NCI-H2081 treated with DMSO at 0.1 percent for 48 hours (cell line): ENCODE measurements at regions not wholly inside any gene's neighbourhood (a gene's known extent, or its start where the extent isn't known, plus 50 kb on each side); places are given as distances from the start of the nearest gene placed in this dataset.
A peak's percentile ranks its signal among the peaks of the same experiment; 100 is the strongest.

Experiments used
- DNase-seq: peaks from one replicate; lab custom pipeline; 2025; lab: John Stamatoyannopoulos, UW

DNA sequence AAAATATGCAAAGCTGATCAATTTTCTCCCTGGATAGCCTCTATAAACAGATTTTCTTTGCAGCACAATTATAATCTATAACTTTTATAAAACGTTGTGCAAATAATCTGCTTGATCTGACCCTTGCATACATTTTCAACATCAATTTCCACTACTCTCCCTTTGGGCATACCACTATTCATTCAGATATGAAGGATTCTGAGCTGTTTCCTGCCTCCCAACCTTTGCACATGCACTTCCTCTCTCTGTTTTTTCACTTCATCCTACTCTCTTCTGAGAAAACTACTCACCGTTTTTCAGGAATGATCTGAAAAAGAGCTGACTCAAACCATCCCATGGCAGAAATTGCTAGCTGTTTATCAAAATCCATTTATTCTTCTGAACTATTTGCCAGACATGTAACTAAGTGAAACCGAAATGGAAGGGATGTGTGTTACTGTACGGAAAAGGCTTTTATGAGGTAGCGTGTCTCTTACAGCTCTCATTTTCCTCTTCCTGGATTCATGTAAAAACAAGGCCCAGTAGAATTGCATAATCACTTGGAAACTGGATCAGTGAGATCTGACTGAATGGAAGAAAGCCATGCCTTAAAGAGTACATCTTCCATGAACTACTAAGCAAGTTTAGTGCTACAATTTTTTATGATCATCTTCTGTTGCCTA, 1447.3 kb upstream of the MIR17HG start:
- no peak for DNase-seq

DNA sequence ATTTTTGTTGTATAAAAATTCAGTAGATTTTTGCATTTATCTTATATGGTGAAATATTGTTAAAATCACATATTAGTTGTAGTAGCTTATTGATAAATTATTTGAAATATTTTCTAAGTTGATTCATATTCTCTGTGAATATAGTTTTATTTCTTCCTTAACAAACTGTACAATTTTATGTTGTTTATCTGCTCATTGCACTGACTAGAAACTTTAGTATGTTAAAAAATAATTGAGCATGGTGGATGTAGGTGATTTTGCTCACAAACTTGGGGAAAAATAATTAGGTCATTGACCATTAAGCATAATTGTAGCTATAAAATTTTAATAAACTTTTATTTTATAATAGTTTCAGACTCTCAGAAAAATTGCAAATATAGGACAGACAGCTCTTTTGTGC, 1445.3 kb upstream of the MIR17HG start:
- no peak for DNase-seq

DNA sequence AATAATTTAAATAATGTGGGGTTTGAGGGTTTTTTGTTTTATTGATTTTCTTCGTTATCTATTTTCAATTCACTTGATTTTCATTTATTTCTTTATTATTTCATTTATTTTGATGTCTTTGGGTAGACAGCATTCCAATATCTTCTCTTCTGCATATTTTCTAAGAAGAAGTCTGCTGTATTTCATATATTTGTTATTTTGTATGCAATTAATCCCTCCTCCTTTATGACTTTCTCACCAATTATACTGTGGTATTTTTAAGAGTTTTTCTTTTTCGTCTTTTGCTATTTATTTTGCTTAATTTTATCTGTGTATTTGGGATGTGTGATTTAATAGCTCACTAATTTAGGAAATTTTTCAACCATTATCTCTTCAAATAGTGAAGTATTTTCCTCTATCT, 1444.4 kb upstream of the MIR17HG start:
- no peak for DNase-seq

DNA sequence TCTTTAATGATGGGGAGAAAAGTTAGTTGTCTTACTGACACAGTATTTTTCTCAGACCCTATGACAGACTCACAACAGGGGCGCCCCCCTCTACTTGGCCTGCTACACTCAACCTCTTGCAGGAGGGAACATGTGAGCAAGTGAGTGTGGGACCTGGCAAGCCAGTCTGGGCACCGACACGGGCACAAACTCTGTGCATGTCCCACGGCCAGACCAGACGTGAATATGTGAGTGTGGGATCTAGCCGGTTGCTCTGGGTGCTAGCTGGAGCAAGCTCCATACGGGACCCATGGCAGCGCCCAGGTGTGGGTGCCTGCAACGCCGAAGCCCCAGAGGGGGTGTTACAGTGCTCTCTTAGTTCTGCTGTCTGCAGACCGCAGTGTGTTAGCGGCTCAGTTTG, 1437.3 kb upstream of the MIR17HG start:
- no peak for DNase-seq

DNA sequence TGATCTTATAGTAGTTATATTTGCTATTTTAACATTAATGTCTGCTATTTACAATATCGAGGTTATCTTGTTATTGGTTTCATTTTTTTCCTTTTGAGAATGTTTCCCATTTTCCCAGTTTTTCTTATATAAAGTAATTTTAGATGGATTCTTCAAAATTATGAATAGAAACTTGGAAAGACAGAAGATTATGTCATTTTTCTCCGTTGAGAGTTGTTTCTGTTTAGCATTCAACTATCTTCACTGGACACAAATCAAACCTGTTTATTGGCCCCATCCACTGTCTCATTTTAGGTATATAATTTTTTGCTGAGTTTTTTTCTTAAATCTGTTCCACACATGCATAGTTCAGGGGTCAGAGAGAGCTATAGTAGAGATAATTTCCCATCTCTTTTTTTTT, 1430.9 kb upstream of the MIR17HG start:
- DNase-seq: no peak

DNA sequence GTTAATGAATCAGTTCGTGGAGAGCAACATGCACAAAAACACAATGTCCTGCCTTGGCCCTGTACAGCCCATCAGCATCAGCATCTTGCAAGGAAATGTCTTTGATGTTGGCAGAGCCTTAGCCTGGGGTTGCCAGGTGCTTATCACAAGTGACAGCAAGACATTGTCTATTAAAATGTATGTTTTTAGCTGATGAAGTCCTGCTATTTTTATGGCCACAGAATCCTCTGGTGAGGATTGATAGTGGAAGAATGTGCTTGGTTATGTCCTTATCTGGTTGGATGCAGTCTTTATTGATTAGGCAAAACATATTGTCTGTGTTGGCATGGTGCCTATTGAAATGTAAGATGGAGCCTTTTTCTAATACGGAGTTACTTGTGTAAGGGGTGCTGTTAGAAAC, 1427.0 kb upstream of the MIR17HG start:
- no peak for DNase-seq

DNA sequence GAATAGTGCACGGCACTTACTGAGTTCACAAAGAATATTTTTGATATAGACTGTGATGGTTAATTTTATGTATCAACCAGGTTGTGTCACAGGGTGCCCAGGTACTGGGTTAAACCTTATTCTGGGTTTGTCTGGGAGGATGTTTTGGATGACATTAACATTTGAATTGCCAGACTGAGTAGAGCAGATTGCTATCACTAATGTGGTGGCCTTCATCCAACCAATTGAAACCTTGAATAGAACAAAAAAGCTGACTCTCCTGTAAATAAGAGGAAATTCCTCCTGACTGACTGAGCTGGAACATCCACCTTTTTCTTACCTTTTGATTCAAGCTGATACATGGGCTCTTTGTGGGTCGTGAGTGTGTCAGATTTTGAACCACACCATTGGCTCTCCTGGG, 1424.4 kb upstream of the MIR17HG start:
- no peak for DNase-seq

DNA sequence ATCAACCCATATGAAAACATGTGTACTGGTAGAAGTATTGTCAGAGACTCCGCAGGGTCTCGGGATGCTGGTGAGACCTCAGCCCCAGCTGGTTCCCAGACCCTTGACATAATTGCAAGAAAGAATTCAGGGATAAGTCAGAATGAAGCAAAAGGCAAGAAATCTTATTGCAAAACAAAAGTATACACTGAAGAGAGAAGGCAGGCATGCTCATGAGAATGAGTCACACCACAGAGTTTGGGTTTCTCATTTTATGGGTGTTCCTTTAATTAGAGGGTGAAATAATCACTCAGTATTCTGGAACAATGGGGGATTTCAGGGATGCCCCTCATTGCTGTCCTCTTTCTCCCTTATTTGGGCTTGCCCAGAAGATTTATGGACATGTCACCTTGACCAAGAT, 1423.8 kb upstream of the MIR17HG start:
- no peak for DNase-seq

DNA sequence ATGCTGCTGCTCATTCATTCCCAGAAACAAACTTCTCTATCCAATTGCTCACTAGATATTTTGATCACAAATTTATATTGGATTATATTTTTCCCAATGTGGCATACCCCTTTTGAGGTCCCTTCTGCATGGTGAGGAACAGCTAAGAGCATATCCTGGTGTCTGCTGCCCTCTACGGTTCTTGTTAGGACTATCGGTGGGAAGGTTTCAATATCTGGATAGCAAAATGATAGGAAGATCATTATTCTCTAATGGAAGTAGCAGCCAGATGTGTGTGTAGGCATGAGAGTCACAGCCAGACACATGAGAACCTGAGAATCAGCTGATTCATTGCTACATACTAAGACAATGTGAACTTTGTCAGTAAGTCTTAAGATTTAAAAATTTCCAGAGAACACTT, 1422.4 kb upstream of the MIR17HG start:
- peak; percentile 1 for DNase-seq

DNA sequence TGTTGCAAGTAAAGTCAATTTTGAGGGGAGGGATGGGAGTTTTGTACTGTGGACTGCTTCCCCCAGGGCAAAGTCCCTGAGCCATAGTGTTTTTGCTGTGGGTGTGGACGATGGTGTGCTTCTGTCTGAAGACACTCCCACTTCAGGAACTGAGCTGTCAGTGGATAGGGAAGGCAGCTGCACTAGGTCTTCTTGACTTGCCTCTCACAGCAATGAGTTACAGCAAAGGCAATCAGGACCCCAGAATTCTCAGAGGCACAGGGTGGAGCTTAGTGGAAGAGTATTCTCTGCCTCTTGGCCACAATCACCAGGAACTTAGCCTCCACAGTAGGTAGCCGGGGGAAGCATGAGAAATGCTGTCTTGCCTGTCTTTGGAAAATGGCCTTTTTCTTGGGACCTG, 1416.6 kb upstream of the MIR17HG start:
- no peak for DNase-seq

DNA sequence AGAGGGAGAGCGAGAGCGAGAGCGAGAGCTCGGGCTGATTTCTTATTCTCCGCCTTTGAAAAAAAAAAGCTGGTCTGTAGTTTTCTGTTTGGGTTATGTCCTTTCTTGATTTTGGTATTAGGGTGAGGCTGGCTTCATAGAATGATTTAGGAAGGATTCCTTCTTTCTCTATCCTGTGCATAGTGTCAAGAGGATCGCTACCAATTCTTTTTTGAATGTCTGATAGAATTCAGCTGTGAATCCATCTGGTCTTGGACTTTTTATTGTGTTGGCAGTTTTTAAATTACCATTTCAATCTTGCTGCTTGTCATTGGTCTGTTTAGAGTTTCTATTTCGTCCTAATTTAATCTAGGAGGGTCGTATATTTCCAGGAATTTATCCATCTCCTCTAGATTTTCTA, 1414.6 kb upstream of the MIR17HG start:
- no peak for DNase-seq

DNA sequence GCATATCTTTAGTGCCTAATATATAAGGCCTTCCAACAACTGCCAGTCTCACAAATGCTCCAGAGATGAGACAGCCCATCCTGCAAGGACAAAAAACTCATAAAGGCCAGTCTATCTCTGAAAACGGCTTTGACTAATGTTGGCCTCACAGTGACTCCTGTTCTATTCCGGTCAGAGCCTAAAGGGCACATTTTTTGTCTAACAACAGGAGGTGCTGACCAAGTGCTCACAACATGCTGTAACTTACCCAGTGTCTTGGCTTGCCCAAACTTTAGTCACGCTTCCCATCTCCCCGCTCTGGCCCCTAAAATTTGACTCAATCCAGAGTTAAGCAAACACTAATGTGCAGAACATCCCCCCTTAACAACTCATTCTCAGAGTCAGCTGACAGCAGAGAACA, 1411.2 kb upstream of the MIR17HG start:
- DNase-seq: no peak

DNA sequence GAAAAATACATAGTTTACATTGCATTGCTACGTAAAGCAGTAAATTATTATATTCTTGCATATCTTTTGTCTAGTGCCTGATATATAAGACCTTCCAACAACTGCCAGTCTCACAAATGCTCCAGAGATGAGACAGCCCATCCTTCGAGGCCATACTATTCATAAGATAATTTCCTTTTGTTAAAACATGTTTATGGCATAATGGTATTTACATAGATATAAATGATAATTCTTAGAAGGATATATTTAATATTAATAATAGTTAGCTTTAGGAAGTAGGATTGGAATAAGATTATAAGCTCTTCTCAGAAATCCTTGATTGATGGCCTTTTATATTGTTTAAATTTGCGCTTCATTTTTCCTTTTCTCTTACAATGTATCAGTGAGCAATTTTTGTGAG, 1410.1 kb upstream of the MIR17HG start:
- no peak for DNase-seq

DNA sequence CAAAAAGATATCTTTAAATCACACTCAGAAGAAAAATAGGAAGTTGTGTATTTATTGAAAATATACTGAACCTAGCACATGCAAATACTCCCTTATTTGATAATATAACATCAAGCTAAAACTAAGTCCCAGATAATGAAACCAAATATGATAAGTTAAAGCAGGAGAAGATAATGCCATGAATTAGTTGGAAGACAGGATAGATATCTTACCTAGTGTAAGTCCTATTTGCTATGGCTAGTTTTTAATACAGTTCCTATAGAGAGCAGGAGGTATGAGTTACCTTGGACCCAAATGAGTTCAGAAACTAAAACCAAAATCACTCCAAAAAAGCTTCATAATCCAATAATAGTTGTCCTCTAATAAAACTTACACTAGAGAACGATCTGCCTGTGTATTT, 1407.1 kb upstream of the MIR17HG start:
- no peak for DNase-seq

DNA sequence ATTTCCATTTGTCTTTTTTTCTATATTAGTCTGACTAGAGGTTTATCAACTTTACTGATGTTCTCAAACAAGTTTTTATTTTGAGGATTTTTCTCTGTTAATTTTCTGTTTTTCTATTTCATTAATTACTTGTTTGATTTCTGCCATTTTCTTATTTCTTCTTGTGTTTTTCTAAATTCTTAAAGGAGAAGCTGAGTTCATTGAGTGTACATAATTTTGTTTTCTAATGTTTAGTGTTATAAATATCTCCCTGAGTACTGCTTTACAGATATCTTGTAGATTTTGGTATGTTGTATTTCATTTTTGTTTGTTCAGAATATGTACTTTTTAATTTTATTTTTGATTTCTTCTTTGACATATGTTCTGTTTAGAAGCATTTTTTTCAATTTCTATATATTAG, 1404.3 kb upstream of the MIR17HG start:
- DNase-seq: no peak

DNA sequence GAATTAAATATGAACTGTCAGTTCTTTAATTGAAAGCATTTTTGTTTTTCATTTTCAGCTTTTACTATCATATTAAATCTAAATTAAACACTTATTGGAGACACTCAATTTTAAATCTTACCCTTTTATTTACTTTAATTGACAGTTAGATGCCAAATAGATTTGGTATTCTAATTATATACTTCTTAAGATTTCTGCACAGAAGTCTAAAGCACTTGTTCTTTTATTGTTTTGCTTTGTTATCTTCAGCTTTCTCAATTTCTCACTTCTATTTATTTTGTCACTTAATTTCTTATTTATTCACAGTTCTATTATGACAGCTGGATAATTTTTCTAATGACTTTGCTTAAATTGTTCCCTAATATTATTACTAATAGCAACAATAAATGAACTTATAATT, 1397.3 kb upstream of the MIR17HG start:
- no peak for DNase-seq

DNA sequence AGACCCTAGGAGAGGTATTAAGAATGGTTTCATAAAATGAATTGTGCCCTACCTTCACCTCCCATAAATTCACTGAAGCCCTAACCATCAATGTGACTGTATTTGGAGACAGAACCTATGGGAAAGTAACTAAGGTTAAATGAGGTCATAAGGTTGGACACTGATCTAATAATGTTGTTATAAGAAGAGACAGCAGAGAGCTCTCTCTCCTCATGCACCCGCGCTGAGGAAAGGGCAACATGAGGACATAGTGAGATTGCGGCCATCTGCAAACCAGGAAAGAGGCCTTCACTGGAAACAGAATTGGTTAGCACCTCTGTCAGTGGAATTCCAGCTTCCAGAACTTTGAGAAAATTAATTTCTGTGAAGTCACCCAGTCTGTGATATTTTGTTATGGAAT, 1396.1 kb upstream of the MIR17HG start:
- DNase-seq: no peak

DNA sequence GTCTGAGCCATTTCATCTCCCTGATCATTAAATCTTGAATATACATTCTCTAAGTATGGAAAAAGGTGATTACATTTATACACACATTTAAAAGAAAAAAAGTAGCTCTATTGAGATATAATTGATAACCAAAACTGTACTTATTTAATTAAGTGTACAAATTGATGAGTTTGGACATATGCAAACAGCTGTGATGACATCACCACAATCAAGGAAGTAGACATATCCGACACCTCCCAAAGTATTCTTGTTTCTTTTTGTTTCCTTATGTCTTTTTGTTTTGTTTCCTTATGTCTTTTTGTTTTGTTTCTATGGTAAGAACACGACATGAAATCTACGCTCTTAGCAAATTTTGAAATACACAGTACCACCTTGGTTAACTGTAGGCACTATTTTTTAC, 1393.9 kb upstream of the MIR17HG start:
- no peak for DNase-seq

DNA sequence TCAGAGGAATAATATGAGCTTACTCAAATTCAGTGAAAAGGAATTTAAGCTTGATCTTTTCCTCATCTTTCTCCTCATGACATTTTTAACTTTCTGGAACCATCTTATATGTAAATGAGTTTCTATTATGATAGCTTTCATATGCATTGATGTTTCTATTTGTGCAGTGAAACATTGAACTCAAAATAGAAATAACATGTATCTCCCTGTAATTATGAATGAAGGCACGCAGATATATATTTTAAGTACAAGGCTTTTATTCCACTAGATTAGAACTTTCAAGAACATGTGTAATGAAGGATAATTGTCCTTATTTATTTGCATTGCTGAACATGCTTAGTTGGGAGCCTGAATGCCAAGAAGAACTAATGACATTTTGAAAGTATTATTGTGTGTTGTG, 1391.7 kb upstream of the MIR17HG start:
- no peak for DNase-seq

DNA sequence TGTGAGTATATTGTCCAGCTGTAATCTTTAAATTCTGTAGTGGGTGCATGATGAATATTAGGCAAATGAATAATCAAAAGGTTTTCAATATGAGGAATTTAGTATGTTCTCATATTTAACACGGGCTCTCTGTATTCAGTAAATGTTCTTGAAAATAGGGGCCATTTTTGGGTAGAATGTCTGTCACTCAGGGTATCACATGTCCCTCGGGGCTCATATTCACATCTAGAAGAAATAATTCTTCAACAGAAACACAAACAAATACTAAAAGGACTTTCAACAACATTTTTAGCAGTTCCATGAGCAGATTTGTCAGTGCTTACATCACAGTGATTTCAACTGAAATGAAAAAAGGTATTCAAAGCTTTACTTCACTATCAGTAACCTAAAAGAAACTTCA, 1388.4 kb upstream of the MIR17HG start:
- DNase-seq: no peak

DNA sequence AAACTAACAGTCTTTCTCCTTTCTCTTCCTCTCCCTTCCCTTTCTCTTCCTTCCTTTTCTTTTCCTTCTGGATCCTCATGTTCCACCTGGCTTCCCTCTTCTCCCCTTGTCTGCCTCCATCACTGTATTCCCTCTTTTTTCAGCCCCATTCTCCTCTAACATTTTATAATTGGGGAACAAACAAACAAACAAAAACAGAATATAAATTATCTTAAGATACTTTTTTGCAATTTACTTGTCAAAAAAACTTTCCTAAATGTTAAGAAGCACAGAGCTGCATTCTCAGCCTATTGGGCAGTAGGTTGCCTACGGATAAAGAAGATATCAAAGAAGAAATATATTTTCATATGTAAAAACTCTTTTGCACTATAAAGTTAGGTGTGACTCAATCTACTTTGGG, 1382.2 kb upstream of the MIR17HG start:
- DNase-seq: no peak

DNA sequence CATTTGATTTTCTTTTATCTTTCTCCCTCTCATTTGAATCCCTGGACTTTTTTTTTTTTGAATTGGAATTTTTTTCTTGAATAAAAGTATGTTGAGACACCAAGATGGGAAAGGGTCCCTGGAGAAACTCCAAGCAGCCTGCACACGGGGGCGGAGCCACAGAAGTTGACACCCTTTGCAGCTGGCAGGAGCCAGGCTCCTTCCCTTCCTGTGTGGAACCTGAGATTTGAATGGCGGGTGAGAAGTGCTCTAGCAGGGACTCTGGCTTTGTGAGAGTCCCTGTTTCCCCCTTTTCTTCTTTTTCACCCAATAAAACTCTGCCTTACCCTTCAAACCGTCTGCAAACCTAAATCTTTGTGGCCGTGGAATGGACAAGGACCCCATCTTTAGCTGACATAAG, 1381.0 kb upstream of the MIR17HG start:
- no peak for DNase-seq

DNA sequence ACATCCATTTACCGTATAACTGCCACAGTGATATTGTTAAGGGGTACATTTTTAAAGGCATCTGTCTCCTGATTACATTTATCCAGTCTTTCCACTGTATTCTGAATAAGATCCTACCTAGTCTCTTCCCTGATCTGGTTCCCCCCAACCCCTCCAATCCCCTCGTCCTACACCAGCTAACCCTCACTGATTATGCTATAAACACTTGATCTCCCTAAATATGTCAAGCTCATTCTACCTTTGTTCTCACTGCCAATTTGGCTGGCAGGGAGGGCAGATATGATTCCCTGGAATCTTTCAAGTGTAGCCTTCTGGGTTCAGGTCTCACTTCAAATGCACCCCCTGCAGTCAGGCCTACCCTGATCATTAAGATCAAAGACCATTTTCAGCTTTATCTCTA, 1379.8 kb upstream of the MIR17HG start:
- no peak for DNase-seq

DNA sequence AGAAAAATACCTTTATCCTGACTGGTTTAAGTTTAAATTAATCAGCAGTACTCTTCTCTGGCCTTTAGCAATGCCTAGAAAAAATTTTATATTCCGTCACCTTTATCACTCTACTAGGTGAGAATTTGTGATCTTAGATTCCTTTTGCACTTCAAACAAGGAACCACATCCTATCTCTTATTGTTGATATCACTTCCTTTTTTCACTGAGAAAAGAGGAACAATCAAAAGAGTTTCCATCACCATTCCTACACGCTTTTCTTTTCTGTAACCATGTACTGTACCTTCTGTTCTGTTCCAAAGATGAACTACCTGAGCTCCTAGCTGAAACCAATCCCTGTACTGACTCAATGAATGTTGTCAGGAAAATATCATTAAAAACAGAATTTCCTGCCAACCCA, 1379.0 kb upstream of the MIR17HG start:
- DNase-seq: no peak

DNA sequence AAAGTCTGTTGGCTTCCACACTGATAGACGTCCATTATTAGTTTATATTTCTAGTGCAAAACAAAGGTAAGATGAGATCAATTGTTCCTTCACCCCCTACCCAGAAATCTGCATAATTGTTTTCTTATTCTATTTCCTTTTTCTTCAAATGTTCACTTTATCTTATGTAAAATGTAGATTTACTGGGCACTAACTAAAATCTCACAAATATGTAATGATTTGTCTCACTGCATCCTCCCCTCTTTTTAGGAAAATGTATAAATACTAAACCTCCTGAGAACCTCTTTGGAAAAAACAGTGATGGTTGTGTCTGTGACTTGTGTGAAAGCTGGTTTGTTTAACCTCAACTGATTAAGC, 1377.2 kb upstream of the MIR17HG start:
- DNase-seq: no peak
